Astrocyte of the hippocampus (primary cell): ENCODE measurements at regions not wholly inside any gene's neighbourhood (a gene's known extent, or its start where the extent isn't known, plus 50 kb on each side); places are given as distances from the start of the nearest gene placed in this dataset.

Experiments used
- DNase-seq: peaks from one replicate; pipeline ENCODE4 v3.0.0; 2011; ENCODE audit warnings: low read depth, low spot score

- no peak for DNase-seq
Measured at GRCh38 chr5:171509467-171509866, 90.0 kb downstream of the FGF18 start.

- no peak for DNase-seq
Measured at GRCh38 chr5:171512397-171512796, 93.0 kb downstream of the FGF18 start.

- no peak for DNase-seq
Measured at GRCh38 chr5:171513591-171513990, 94.1 kb downstream of the FGF18 start.

GRCh38 chr5:171518916-171519315 is 99.5 kb downstream of the FGF18 start:
- no peak for DNase-seq

- peak; percentile 74 for DNase-seq
Measured at GRCh38 chr5:171520300-171521174, 101.1 kb downstream of the FGF18 start.

GRCh38 chr5:171521219-171521633 is 101.8 kb downstream of the FGF18 start:
- peak; percentile 91 for DNase-seq

- no peak for DNase-seq
Measured at GRCh38 chr5:171521679-171522078, 102.2 kb downstream of the FGF18 start.

- DNase-seq: no peak
Measured at GRCh38 chr5:171523781-171524180, 104.3 kb downstream of the FGF18 start.

DNA sequence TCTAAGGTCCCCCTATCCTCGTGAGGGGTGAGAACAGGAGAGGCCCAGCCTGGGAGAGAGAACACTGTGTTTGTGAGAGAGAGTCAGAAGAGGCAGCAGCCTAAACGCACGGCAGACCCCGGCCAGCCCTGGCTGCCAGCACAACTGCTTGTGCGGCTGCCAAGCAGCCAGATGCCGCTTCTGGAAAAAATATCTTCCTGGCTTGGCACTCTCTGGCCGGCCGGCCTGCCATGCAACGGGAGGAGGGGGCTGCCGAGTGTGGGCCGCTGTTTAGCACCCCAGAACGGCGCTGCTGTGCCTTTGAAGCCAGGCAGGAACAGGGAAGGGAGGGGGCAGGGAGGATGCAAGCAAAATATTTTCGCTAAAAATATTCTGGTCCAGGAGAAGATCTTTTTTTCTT is 105.0 kb downstream of the FGF18 start:
- DNase-seq: peak; percentile 49

DNA sequence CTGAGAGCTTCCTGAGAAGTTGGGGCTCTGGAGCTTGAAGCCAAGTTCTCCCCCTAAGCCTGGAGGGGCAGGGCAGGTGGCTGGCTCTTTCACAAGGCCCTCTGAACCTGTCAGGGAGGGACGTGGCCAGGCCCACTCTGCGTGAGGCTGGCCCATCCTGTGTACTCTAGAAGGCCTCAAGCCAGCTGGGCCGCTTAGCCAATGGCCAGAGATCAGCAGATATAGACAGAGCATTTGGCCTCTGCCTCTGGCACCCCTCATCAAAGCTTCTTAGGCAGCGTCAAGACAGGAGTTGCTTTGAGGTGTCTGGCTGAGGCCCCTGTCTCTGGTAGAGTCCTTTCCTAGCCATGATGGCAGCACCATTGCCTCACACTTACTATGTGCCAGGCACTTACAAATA is 105.6 kb downstream of the FGF18 start:
- DNase-seq: no peak

DNA sequence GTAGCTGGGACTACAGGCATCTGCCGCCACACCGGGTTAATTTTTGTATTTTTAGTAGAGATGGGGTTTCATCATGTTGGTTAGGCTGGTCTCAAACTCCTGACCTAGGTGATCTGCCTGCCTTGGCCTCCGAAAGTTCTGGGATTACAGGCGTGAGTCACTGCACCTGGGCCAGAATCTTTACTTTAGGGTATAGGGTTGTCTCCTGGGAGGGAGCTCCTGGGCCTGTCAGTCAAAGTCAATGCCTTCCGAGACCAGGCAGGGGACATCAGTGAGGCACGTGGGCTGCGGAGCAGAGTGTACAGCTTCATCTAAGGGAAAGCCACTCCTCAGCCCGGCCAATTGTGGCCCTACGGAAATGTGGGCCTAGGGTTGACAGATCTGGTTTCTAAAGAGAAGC is 108.6 kb downstream of the FGF18 start:
- no peak for DNase-seq

GRCh38 chr5:171528865-171529614 is 109.6 kb downstream of the FGF18 start:
- DNase-seq: no peak

DNA sequence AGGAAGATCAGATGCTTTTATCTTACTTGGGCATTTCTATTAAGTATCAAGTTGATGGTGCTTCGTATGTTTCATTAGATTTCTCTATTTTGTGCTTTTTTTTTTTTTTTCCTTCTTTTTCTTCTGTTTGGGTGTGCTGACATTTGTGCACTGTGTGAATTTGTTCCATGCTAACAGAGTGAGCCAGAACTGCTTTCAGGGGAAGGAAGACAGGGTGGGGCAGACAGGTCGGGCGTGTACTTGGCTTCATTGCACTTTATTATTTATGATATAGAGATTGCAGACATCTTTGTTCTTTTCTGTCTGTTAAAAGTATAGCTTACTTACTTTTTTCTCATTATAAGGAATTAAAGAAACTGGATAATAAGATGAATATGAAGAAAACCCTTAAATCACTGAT is 112.2 kb downstream of the FGF18 start:
- DNase-seq: no peak

GRCh38 chr5:171533153-171533552 is 113.7 kb downstream of the FGF18 start:
- DNase-seq: no peak

GRCh38 chr5:171534043-171534895 is 114.8 kb downstream of the FGF18 start:
- no peak for DNase-seq

- no peak for DNase-seq
Measured at GRCh38 chr5:171535162-171535561, 115.7 kb downstream of the FGF18 start.

- DNase-seq: no peak
Measured at GRCh38 chr5:171537070-171537849, 117.8 kb downstream of the FGF18 start.

DNA sequence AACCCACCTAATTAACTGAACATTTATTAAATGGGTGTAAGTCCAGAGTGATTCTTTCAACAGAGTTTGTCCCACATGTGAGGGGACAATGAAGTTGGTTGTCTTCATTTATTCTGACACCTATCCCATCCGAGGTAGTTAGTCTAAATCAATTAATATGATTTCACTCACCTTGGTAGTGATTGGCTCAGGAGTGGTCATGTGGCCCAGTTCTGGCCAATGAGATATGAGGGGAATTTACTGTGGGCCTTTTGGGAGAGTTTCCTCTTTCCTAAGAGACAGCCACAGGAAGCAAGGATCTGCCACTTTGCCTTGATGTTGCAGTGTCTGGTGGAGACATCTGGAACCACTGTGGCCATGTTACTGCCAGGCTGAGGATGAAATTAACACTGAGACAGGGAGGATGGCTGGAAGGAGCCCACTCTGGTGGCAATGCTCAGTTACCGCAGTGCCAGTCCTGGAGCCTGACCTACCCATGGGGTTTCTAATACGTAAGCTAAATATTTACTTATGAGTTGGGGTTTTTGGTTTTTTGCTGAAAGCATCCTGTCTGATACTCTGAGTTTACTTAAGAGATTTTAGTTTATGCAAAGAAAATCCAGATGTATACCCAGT is 118.6 kb downstream of the FGF18 start:
- no peak for DNase-seq

DNA sequence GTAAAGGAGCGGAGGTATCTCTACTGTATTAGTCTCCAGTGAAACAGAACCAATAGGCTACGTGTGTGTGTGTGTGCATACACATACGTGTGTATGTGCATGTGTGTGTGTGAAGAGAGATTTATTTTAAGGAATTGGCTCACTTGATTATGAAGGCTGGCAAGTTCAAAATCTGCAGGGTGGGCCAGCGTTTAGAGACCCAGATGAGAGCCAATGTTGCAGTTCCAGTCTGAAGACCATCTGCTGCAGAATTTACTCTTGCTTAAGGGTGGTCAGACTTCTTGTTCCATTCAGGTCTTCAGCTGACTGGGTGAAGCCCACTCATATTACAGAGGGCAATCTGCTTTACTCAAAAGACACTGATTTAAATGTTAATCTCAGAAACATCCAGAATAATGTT is 119.2 kb downstream of the FGF18 start:
- DNase-seq: no peak

DNA sequence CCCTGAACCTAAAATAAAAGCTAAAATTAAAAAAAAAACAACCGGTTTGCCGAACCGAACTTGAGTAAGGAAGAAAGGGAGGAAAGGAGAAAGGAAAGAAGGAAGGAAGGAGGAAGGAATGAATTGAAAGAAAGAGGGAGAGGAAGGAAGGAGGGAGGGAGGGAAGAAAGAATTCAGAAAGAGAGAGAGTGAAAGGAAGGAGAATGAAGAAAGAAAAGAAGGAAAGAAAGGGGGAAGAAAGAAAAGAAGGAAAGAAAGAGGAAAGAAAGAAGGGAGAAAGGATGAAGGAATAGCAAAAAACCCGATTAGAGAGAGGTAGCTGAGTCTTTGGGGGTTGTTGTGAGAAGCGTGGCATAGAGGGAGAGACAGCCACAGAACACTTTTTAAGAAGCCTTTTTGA is 121.4 kb downstream of the FGF18 start:
- no peak for DNase-seq

GRCh38 chr5:171541341-171541776 is 121.9 kb downstream of the FGF18 start:
- no peak for DNase-seq
